ENCODE measurements at regions not wholly inside any gene's neighbourhood (a gene's known extent, or its start where the extent isn't known, plus 50 kb on each side); places are given as distances from the start of the nearest gene placed in this dataset.

DNA sequence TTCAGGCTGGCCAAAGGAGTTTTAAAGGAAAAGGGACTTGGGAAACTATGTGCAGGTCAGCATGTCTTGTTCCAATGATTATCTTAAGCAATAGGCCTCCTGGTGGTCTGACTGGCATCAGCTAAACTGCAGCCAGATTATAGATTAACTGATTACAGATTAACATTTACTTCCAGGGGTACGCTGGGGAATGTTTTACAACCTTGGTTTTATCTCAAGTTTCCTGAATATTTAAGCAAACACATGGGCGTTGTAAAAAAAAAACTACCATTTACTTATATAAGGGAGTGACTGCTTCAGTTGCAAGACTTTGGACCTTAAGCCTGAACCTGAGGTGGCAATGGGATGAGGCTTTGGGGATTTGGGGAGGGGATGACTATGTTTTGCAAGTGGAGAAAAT is 600.6 kb upstream of the B3GALT2 start:
- no peak for DNase-seq (ENCODE audit: low spot score)

DNA sequence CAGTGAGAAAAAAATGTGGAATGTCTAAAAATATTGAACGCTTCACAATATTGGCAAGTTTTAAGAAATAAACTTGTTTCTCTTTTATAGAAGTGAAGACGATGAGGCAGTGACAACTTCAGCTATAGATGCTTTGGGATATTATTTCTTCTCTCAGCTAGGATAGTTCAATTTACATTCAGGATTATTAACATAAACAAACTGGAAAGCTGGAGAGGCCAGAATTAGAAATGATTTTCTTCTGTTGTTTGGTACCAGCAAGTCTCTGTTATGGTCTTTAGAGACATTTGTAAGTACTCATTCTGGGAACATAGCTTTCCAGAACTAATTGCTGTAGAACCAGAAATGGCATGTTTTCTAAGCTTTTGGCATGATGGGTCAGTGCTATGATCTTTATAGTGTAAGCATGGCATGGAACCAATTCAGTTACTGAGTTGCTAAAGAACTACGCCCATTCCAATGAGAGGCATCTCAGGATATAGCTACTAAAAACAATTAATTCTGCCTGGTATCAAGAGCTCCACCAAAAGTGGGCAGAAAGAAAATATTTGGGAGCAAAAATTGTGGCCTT is 599.5 kb upstream of the B3GALT2 start:
- DNase-seq (ENCODE audit: low spot score), result no peak

DNA sequence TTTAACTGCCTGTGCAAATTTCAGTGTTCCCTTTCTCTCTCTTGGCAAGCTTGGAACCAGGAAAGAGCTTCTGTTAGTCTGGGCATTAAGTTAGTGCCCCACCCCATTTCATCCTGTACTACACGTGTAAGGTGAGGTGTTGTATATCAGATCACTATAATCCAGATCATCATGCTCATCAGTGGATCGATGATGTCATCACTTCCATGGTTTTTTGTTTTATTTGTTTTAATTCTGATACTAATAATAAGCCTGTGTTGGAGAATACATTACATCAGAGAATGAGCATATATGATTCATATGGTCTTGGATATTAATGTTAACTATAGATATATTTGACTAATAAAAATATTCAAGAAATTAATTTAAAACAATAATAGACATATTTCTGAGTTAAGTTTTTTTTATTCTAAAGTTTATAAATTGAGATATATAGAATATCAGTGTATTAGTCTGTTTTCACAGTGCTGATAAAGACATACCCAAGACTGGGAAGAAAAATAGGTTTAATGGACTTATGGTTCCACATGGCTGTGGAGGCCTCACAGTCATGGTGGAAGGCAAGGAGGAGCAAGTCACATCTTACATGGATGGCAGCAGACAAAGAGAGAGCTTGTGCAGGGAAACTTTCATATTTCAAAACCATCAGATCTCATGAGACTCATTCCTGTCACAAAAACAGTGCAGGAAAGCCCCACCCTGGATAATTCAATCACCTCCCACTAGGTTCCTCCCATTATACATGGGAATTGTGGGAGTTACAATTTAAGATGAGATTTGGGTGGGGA is 588.3 kb upstream of the B3GALT2 start:
- no peak for DNase-seq (ENCODE audit: low spot score)

DNA sequence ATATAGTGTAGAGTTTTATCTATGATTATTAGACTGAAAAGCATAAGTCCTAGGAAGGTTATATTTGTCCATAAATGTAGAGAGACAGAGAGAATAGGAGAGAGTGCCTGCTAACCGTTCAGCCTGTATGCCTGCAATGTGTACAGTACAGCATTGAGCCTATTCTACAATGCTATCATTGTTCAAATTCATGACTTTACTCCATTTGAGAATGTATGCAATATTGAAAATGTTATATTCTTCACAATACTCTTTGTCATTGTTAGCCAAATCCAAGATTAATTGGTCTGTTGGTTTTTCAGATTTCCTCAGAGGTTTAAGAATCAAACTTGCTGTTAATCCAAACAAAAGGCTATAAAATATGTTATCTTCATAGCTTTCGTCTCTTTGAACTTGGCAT is 585.2 kb upstream of the B3GALT2 start:
- no peak for DNase-seq (ENCODE audit: low spot score)

DNA sequence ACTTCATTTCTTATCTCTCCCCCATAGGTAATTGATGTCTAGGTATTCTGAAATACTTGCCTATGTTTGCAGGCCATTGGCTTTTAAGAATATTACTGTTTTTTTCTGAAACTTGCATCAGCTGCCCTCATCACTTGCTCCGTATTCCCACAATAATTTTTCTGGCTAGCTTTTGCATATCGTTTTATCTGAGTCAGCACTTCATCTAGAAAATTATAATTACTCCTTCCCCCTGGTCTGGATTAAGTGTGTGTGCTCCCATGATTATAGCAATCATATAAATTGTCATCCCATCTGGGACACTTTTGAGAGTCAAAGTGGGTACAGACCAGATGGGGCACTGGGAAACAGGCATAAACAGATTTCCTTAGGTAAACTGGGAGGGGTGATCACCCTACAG is 583.2 kb upstream of the B3GALT2 start:
- DNase-seq (ENCODE audit: low spot score), result no peak

DNA sequence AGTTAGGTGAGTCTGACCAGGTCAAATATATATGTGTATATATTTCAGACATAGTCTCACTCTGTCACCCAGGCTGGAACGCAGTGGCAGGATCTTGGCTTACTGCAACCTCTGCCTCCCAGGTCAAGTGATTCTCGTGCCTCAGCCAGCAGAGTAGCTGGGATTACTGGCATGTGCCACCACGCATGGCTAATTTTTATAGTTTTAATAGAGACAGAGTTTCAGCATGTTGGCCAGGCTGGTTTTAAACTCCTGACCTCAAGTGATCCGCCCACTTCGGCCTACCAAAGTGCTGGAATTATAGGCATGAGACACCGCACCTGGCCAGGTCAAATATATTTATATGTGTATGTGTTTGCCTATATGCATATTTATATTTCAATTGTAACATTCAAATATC is 581.5 kb upstream of the B3GALT2 start:
- no peak for DNase-seq (ENCODE audit: low spot score)

DNA sequence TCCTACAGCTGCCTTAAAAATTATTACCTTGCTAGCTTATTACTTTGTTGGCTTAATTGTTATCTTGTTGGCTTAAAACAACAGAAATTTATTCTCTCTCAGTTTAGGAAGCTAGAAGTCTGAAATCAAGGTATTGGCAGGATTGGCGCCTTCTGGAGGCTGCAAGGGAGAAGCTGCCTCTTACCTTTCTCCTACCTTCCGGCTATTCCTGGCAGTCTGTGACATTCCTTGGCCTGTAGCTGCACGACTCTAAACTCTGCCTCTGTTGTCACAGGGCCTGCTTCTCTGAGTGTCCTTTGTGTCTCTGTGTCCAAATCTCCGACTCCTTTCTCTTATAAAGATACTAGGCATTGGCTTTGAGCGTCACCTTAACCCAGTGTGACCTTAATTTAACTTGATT is 579.9 kb upstream of the B3GALT2 start:
- no peak for DNase-seq (ENCODE audit: low spot score)

DNA sequence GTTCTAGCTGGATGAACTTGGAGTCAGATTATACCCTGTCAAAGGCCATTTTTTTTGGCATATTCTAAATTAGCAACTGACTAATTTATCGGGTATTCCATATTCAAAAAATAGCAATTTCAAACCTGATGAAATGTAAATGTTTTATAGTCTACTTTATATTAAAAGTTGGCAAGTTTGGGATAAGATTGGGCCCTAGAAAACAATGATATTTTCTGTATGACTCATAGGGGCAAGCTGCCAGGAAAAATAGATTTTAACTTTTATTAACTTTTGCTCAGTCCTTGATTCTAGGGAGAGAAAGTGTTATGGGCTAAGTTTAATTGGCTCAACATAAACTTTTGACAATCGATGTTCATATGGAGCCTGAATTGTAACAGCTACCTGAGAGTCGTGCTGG is 576.9 kb upstream of the B3GALT2 start:
- DNase-seq (ENCODE audit: low spot score), result no peak

DNA sequence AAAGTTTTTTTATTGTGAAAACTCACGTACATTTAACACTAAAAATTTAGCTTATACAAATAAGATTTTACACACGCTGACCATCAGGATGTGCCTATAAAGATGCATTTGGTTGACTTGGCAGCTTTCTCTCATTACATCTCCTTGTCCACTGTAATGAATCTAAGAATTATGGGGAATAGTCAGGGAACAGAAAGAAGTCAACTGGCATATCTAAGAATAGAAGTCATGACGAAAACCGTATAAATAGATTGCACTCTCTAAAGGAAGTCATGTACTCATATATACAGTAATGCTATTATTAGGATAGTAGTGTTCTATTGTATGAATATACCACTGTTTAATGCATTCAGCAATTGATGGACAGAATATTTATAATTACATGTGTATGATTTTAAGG is 575.8 kb upstream of the B3GALT2 start:
- DNase-seq (ENCODE audit: low spot score), result no peak

DNA sequence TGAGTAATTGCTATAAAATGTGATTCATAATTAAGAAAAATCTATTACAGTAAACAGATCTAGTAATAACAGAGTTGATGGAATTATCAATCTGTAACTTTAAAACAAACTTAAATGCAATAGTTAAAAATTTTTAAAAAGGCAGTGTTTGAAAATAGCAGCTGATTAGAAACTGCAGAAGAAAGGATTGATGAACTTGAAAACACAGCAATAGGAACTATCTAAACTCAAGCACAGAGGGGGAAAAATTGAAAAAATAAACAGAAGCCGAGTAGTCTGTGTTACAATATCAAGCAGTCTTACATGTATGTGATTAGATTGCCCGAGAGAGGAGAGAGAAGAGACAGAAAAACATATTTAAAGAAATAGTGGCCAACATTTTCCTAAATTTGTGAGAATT is 569.0 kb upstream of the B3GALT2 start:
- no peak for DNase-seq (ENCODE audit: low spot score)

DNA sequence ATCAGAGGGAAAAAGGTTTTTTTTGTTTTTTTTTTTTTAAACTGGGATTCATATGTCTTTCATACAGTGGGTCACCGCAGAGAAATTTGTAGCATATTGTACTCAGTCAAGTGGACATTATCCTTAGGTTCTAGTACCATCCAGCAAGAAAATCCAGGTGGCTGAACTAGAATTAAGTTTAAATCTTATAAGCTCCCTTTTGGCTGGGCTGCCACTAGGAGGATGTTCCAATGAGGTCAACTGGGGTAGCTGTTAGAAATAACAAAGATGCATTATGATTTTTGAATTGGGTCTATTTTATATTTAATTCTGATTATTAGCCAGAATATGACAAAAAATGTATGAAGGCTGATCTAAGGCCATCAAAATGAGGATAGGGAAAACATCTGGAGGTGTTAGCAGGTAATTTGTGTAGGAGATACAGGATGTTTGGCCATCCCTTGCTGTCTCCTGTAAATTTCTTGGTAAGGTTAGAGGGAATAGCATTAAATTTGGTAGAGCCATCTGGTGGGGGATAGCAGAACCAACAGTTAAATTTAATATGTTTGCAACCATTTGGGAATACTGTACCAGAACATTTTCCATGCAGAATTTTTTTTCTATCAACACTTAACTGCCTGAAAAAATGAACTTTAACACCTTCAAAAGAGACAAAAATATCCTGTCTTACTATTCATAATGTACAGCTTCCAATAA is 568.5 kb upstream of the B3GALT2 start:
- DNase-seq (ENCODE audit: low spot score), result peak; percentile 10

DNA sequence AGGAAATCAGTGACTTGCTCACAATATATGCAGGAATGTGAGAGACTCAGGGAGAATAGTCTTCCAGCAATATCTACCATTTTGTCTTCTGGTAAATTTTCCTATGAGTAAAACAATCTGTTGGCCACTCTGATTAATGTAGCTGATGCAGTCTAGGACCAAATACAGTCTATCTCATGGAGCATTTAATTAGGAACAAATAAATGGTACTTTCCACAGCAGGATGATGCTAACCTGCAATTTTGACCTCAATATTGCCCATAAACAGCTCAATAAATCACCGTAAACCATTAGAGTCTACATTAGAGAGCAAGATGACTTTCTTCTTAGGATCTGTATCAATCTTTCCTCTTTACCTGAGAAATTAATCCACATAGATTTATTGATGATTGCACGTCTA is 567.7 kb upstream of the B3GALT2 start:
- no peak for DNase-seq (ENCODE audit: low spot score)

DNA sequence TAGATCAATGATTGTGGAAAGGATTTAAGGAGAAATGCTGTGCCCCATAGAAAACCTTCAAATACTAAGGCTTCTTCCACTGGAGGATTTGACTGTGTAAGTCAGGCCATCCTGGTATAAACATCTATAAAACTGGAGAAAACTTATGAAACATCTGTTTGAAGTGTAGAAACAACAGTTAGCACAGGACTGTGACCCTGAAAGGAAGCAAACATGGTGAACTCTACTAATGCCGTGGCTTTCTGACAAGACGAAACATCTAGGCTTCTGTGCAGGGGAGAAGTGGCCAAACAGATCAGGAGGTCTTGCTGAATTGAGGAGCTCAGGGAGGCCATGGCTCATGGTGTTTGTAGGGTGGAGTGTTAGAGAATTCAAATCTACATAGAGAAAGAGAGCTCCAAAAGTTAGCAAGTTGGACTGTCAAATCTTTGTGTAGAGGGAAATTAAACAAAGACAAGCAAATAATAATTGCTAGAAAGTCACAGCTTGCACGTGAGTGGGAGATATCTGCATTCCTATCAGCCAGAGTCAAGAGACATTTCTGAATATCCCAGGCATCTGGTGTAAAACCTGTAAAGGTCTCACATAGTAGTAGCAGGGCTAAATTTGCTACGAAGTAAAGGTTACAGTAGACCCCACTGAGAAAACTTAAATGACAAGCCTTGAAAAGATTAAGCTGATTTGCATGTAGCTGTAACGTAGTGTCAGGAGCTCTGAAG is 566.8 kb upstream of the B3GALT2 start:
- no peak for DNase-seq (ENCODE audit: low spot score)

DNA sequence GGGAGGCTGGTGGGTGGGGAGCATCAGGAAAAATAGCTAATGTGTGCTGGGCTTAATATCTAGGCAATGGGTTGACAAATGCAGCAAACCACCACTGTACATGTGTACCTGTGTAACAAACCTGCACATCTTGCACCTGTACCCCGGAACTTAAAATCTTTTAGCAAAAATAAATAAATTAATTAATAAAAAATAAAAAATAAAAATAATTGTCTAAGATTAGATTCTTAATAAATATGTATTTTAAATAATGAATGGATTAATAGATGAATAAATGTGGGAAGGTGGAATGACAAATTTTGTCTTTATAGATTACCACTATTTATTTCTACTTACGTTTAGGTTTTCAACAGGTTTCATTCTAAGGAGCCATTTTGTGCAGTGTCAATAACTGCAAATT is 563.5 kb upstream of the B3GALT2 start:
- DNase-seq (ENCODE audit: low spot score), result no peak

DNA sequence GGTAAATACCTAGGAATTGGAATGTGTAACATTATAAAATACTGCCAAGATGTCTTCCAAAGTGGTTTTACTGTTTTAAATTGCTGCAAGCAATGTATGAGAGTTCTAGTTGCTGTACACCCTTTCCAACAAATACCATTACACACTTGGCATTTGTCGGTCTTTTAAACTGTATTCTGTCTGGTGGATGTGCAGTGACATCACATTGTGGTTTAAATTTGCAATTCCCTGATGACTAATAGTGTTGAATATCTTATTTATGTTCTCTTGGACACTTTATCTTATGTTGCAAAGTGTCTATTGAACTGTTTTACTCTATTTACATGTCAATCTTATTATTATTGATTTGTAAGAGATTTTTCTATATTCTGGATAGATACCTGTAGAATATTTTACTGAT is 561.2 kb upstream of the B3GALT2 start:
- DNase-seq (ENCODE audit: low spot score), result no peak

DNA sequence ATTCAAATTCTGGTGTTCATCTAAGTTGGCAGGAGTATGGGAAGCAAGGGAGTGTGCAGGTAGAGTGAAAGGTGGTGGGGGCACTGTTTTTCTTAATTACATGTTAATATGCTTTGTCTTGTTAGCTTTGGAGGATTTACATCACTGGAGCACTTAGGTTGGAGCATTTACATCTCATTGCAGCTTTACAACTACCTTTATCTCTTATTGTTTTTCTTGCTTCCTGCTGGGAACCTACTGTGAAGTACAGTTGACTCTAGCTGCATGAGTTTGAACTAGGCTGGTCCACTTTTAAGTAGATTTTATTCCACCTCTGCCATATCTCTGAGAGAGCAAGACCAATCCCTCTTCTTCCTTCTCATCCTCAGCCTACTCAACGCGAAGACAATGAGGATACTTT is 554.8 kb upstream of the B3GALT2 start:
- DNase-seq (ENCODE audit: low spot score), result no peak

DNA sequence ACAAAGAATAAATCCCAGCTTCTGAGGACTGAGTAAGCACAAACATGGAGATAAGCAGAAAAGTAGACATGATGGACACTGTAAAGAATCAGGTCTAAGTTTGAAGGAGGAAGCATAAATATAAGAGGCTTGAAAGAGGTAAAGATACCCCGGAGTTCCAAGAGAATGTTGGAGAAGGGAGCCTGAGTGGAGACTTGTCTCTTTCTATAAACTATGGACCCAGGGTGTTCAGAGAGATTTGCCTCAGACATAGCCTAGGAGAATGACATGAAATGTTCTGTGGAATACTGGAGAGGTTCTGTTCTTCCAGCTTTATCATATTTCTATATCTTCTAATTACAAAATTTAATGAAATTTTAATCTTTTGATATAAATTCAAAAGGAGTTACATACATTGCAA is 554.3 kb upstream of the B3GALT2 start:
- DNase-seq (ENCODE audit: low spot score), result no peak

DNA sequence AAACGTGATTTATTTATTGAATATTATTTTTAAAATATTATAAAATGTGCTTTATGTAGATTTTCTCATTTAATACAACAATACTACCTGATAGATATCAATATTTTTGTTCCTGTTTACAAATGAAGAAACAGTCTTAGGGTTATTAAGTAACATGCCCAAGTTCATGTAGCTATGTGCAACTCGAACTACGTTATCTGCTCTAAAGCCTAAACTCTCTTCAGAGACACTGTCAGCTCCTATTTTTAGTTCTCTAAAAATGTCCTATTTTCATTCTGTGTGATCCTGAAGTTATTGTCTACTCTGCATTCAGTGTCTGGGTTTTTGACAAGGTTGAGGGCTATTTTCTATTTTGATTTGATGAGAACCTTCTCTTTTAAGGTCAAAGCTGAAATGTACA is 550.1 kb upstream of the B3GALT2 start:
- DNase-seq (ENCODE audit: low spot score), result no peak

DNA sequence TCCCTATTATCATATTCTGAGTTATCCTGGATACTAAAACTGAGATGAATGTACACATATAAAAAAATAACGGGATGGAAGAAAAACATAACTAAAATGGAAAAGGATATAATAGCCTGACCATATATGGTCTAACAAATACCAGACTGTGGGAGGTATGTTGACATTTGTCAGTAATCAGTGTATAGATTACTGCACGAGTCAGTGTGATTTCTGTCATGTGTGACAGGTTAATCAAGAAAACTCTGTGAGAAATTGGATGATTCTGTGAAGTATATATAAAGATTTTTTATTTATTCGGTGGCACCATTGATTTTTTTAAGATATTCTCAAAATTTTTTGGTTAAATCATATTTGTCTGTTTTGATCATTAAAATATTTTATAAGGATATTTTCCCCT is 547.3 kb upstream of the B3GALT2 start:
- DNase-seq (ENCODE audit: low spot score), result no peak

DNA sequence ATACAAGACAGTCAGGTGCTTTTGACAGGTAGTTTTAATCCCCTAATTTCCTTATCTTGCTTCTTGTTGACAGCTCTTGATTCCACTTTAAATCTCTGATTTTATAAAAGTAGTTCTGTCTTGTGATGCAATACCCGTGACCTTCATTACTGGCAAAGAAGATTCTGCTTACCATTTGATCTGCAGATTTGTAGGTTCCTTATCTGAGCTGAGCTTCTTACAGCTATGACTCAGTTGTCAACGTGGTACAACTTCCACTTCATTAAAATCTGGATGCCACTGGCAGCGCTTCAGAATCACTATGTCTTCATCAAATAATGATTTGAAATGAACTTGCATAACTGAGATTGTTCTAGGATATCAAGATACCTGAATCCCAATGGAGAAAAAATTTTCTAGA is 543.6 kb upstream of the B3GALT2 start:
- no peak for DNase-seq (ENCODE audit: low spot score)

DNA sequence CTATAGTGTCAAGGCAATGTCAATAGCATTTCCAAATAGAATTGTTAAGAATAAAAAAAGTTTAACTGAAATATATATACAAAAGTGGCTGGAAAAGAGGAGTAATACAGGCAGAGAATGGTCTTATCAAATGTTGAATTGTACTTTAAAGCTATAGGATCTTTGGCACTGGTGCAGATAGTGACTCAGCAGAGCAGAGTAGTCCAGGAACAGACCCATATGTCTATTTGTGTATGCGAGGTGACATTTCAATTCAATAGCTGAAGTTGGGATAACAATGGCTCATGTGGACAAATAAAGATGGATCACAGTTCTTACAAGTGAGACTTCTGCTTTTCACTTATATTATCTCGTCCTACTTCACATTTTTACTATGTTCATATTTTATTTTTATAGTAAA is 543.0 kb upstream of the B3GALT2 start:
- DNase-seq (ENCODE audit: low spot score), result no peak

DNA sequence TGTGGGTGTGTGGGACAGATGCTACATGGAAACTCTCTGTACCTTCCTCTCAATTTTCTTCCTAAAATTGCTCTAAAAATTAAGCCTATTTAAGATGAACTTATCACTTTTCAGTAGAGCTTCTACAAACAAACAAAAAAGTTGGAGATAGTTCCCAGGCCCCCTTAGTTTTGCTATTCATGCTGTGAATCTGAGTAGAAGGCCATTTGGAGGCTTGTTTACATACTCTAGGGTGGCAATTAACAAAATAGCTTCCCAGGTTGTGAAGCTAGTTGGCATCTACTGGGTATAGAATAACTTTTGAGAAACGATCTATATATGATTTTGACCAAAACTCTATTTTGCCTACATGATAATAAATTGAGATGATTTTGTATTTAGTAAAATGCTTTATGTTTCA is 541.4 kb upstream of the B3GALT2 start:
- no peak for DNase-seq (ENCODE audit: low spot score)

DNA sequence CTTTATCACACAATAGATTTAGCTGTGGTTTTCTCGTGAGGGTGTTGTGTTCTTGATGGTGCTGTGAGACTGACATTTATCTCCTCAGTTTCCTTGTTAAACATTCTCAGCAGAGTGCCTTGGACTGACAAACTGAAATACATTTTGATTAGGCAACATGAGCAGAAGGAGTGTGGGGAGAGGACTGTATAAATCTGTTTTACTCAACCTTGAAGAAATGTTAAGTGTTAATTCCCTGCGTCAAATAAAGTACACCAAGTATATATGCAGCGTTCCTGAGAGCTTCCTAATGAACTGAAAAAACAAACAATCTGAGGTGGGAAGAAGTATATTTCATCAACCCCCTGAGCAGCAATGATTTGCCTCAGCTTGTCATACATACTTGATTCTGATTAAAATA is 540.3 kb upstream of the B3GALT2 start:
- DNase-seq (ENCODE audit: low spot score), result no peak

All from NAMALWA (cell line).